HL-60 (cell line): ENCODE measurements at regions not wholly inside any gene's neighbourhood (a gene's known extent, or its start where the extent isn't known, plus 50 kb on each side); places are given as distances from the start of the nearest gene placed in this dataset.
"Not testable (repeated sequence)": the region's sequence is repeated elsewhere in the genome, so short reads cannot be mapped to it uniquely, and the experiment has no call there.

ENCODE experiments used
- DNase-seq, 2 experiments: peaks; one replicate each; pipeline ENCODE4 v3.0.0-alpha.2; 2010 to 2020; ENCODE audit warnings: low read depth in 1 of 2, low spot score in 1 of 2
- H3K27ac ChIP-seq: fragments of 250-450 bp; sonication (Bioruptor Pico); replicated peaks from 2 replicates; pipeline ENCODE4 v1.5.1; 2020; ENCODE audit warnings: mild to moderate bottlenecking, moderate library complexity
- H3K27me3 ChIP-seq: fragments of 250-450 bp; sonication (Bioruptor Pico); 2 replicates; pipeline ENCODE4 v1.5.1; 2021; ENCODE audit warnings: mild to moderate bottlenecking, moderate library complexity; ENCODE audit not compliant: insufficient read depth, poor library complexity, severe bottlenecking
- H3K4me3 ChIP-seq: replicated peaks from 2 replicates; pipeline ENCODE4 v1.5.1; 2011; ENCODE audit warnings: mild to moderate bottlenecking, control low read depth, low read length; ENCODE audit not compliant: insufficient read depth
- GABPA ChIP-seq: IDR thresholded peaks from 2 replicates; pipeline ENCODE4 v1.6.1; 2012; ENCODE audit warnings: low read depth
- POLR2AphosphoS5 ChIP-seq: IDR thresholded peaks from 2 replicates; pipeline ENCODE4 v1.6.1; 2012; ENCODE audit warnings: low read depth
- REST ChIP-seq: IDR thresholded peaks from 2 replicates; pipeline ENCODE4 v1.6.1; 2012; ENCODE audit warnings: low read depth; ENCODE audit not compliant: insufficient replicate concordance
- SPI1 ChIP-seq: IDR thresholded peaks from 2 replicates; pipeline ENCODE4 v1.6.1; 2012; ENCODE audit warnings: low read depth, mild to moderate bottlenecking, borderline replicate concordance
- TF ChIP-seq, protein P1 (sequence below): IDR thresholded peaks from one replicate; pipeline ENCODE4 v1.5.1; 2011; ENCODE audit warnings: low read length, control low read depth, inconsistent platforms; ENCODE audit not compliant: insufficient read depth

DNA sequence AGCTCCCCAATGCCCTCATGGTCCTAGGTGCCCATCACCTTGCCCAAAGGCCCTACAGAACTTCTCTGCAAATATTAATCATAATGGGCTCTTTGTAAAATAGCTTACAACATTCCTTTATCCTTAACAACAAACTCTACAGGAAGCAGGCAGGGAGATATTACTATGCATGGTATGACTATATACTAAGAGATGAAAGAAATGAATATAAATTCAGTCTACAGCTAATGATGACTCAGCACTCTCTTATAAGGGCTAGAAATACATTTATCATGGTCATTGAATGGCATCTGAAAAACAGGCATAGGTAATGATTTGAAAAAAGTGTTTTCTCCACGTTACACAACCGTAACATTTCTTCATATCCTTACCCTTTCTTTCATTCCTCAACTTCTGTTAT, 254.8 kb upstream of the DSEL start:
- H3K4me3 ChIP-seq, result no peak overlapping the region
- no peak overlapping the region for H3K27ac ChIP-seq
- no peak for DNase-seq
- TF ChIP-seq REST (no peak), GABPA (no peak), SPI1 (no peak), POLR2AphosphoS5 (no peak)
- TF ChIP-seq, protein P1, sequence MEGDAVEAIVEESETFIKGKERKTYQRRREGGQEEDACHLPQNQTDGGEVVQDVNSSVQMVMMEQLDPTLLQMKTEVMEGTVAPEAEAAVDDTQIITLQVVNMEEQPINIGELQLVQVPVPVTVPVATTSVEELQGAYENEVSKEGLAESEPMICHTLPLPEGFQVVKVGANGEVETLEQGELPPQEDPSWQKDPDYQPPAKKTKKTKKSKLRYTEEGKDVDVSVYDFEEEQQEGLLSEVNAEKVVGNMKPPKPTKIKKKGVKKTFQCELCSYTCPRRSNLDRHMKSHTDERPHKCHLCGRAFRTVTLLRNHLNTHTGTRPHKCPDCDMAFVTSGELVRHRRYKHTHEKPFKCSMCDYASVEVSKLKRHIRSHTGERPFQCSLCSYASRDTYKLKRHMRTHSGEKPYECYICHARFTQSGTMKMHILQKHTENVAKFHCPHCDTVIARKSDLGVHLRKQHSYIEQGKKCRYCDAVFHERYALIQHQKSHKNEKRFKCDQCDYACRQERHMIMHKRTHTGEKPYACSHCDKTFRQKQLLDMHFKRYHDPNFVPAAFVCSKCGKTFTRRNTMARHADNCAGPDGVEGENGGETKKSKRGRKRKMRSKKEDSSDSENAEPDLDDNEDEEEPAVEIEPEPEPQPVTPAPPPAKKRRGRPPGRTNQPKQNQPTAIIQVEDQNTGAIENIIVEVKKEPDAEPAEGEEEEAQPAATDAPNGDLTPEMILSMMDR, result no peak
- no peaks in the 10 kb centered on the region for H3K27me3 ChIP-seq

DNA sequence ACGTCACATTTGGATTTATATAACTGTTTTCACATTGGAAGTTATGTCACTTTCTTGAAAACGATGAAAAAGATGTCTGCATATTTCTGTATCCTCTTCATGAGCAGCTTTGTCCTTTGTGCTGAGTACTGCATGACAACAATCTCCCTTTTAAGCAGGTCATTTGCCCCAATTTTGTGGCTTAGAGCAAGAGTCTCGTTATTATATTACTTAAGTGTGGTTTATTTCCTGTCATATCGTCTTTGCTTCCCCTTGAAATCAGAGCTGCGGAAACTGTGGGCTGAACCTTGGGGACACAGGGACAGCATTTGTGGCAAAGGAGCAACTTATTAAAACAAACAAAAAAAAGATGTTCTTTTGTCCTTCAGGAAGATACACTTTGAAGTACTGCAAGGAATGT, 254.0 kb upstream of the DSEL start:
- Histone ChIP-seq H3K4me3 (no peak overlapping the region), H3K27me3 (no peaks in the 10 kb centered on the region), H3K27ac (no peak overlapping the region)
- no peak for TF ChIP-seq SPI1
- DNase-seq, result no peak

DNA sequence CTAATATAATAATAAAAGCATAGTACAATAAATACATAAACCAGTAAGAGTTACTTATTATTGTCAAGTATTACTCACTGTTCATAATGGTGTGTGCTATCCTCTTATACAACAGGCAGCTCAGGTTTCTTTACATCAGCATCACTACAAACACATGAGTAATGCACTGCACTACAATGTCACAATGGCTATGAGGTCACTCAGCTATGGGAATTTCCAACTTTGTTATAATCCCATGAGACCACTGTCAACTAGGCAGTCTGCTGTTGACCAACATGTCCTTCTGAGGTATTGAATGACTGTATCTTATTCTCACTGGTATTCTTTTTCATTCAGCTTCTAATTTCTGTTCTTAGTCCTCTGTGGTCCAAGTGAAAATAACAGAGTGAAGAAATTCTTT, 250.4 kb upstream of the DSEL start:
- TF ChIP-seq GABPA (no peak), REST (no peak), SPI1 (no peak), POLR2AphosphoS5 (no peak)
- TF ChIP-seq, protein P1, result no peak
- DNase-seq, result no peak
- no peak overlapping the region for H3K4me3 ChIP-seq
- H3K27ac ChIP-seq, result no peak overlapping the region
- no peaks in the 10 kb centered on the region for H3K27me3 ChIP-seq

DNA sequence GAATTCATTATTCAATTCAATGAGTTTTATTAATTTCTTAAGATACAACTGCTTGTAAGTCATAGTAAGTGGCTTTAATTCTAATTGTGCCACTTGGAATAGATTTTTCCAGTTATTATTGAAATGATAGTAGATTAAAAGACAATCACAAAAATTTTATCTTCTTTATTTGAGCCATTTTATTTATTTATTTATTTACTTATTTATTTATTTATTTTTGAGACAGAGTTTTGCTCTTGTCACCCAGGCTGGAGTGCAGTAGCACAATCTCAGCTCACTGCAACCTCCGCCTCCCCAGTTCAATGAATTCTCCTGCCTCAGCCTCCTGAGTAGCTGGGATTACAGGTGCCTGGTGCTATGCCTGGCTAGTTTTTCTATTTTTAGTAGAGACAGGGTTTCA, 235.7 kb upstream of the DSEL start:
- H3K4me3 ChIP-seq, H3K27me3 ChIP-seq, H3K27ac ChIP-seq, DNase-seq: not testable (repeated sequence)

DNA sequence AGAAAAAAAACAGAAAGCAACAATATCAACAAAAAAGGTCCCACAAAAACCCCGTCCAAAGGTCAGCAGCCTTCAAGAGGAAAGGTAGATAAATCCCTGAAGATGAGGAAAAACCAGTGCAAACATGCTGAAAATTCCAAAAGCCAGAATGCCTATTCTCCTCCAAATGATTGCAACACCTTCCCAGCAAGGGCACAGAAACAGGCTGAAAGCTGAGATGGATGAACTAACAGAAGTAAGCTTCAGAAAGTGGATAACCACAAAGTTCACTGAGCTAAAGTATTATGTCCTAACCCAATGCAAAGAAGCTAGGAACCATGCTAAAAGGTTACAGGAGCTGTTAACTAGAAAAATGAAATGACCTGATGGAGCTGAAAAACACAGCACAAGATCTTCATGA, 226.4 kb upstream of the DSEL start:
- Histone ChIP-seq H3K27ac (no peak overlapping the region), H3K27me3 (no peaks in the 10 kb centered on the region), H3K4me3 (no peak overlapping the region)
- DNase-seq, result no peak
- TF ChIP-seq POLR2AphosphoS5, result no peak
- TF ChIP-seq, protein P1, result no peak
- TF ChIP-seq GABPA, result no peak
- TF ChIP-seq REST, result no peak
- TF ChIP-seq SPI1, result no peak
